HG03460 (cell line): ENCODE measurements at regions not wholly inside any gene's neighbourhood (a gene's known extent, or its start where the extent isn't known, plus 50 kb on each side); places are given as distances from the start of the nearest gene placed in this dataset.
"Not testable (repeated sequence)": the region's sequence is repeated elsewhere in the genome, so short reads cannot be mapped to it uniquely, and the experiment has no call there.

ENCODE experiments used
- ATAC-seq: cut with Tn5 transposase; IDR thresholded peaks from one replicate; pipeline ENCODE4 v1.9.1; 2021; ENCODE audit not compliant: unreplicated experiment

DNA sequence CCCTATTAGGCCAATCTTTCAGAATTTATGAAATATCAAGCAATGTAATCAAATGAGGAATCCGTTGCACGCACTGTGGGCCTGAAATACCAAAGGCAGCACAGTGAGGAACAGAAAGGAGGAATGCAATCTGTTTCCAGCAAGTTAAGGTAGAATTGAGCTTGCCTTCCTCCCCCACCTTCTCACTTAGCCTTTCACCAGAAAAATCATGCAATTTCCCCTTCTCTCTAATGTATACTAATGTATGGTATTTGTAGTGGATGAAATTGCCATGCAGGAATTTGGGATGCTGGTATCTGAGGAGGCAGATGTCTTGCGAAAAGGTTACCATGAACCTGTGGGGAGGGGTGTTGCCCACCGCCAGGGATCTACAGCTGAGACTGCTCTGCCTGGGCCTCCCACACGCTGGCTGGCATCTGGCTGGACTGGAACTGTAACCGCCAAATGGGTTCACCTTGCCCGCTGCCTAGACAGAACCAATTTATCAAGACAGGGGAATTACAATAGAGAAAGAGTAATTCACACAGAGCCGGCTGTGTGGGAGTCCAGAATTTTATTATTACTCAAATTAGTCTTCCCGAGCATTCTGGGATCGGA lies 222.4 kb upstream of the MYLIP start:
- no peak for ATAC-seq

DNA sequence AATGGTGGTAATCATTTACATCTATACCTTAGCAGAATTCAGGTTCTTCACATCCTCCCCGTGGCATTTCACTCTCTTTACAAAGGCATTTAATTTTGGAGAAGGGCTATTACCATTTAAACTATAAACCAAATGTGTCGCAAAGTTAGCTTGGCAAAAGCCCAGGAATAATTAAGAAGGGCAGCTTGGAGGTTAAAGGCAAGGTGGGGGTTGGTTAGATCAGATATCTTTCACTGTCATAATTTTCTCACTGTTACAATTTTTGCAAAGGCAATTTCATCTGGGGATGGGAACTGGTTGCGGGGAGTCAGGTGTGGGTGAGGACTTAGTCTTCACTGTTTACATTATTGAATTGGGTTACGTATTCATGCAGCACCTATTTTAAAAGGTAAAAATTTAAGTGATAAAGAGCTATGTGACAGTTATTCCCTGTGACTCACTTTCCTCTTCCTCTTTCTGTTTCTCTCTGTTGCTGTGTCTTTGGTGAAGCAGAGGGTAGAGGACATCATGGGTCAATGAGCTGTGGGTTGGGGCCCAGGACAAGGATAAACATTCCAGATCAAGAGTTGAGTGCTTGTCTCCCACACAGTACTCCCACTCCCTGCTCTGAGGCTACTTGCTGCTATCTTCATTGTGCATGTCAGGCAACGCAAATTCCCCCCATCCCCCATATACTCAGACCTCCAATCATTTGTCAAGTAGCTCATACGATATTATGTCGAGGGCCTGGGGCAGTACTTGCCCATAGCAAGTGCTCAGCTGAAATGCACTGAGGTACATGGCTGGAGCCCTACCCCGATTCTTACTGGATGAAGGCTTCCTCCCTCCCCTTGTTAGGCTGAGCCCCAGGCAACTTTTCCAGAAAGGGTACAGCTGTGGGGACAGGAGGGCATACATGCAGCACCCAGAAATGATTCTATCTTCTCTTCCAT lies 223.1 kb upstream of the MYLIP start:
- no peak for ATAC-seq

DNA sequence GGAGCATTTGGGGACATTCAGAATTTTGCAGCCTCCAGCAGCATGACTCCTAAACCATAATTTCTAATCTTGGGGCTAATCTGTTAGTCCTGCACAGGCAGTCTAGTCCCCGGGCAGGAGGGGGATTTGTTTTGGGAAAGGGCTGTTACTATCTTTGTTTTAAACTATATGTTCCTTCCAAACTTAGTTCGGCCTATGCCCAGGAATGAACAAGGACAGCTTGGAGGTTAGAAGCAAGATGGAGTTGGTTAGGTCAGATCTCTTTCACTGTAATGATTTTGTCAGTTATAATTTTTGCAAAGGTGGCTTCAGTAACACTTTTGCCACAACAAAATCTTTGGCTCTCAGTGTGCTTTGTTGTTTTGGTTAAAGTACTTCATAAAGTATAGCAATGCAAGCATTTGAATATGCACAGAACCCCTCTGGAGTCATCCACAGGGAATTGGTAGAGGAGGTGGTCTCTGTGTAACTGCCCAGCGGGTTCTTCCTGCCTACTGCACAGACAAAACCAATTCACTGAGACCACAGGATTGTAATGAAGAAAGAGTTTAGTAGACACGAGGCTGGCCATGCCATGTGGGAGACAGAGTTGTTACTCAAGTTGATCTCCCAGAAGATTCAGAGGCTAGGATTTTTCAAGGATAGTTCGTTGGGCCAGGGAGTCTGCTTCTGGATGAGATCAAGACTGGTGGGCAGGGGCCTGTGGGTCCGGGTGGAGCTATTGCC lies 224.1 kb upstream of the MYLIP start:
- no peak for ATAC-seq

DNA sequence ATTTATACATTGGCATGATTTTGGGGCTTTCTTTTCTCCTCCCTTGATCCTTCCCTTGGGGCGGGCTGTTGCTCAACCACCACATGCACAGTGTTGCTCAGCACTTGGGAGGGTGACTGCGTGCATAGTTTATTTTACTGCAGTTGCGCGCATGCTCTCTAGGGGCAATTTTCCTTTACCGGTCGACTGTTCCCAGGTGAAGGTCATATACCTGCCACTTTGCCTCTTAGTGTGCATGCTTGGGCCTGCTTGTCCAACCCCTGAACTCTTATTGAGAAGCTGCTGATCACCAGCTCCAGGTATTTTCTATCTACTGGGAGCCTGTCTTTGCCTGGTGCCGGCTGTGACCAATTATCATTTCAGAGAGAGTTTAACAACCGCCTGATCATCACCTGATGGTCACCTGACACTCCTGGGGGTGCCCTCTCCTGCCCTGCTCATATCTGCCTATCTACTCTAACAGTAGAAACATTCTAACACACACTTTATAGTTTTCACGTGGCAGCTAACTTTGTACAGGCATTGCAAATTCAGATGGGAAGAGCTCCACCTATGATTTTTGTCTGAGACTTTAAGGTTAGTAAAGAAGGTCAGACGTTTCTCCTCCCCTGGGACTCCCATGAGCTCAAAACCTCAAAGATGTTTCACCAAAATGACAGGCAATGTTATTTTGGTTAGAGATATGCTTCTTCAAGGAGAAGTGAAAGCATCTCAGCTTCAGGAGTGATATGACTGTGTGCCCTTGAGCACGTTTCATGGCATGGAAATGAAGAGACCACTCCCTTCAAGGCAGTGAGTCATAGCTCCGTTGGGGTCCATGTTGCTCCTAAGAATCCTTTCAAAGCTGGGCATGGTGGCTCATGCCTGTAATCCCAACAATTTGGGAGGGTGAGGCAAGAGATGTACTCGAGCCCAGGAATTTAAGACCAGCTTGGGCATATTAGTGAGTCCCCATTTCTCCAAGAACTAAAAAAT lies 227.5 kb upstream of the MYLIP start:
- peak; percentile 89 for ATAC-seq

DNA sequence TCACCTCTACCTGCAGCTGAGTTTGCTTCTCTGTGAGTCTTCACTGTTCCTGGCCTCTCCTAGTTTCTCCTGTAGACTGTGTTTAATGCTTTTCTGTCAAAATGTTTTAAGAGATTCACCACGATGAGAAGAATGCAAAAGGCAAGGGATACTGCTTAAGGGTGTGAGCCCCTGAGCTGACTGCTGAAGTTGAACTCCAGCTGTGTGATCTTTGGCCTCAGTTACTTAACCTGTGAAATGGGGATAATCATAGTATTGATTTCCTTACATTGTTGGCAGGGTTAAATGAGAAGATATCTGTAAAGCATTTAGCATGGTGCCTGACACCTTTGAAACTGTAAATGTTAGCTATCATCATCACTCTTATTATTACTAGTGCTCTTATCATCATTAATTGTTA lies 230.2 kb upstream of the MYLIP start:
- no peak for ATAC-seq

DNA sequence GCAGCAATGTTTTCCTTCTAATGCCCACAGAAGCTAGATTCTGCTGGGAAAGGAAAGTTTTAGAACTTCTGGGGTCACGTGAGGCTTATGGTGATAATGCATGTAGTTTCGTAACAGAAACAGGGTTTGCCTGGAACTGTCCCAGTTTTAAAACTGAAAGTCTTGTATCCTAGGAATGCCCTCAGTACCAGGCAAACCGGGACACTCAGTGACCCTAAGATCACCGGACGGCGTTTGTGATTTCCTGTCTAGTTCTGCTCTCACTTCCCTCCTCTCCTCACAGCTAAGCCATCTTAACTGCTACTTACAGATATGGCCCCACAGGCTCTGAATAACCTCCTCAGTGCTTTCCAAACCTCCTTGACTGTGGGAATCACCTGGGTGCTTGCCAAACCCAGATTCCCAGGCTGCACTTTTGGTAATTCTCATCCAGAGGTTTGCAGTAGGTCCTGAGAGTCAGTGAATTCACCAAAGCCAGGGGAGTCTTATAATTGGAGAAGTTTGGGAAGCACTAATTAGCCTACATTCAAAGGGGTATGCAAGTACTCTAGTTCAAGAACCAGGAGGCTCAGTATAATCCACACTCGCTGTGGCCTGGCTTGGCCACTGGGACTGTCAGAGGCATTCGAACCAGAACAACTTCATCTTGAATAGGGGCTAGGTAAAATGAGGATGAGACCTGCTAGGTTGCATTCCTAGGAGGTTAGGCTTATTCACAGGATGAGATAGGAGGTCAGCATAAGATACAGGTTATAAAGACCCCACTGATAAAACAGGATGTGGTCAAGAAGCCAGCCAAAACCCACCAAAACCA lies 231.6 kb upstream of the MYLIP start:
- ATAC-seq, result no peak

DNA sequence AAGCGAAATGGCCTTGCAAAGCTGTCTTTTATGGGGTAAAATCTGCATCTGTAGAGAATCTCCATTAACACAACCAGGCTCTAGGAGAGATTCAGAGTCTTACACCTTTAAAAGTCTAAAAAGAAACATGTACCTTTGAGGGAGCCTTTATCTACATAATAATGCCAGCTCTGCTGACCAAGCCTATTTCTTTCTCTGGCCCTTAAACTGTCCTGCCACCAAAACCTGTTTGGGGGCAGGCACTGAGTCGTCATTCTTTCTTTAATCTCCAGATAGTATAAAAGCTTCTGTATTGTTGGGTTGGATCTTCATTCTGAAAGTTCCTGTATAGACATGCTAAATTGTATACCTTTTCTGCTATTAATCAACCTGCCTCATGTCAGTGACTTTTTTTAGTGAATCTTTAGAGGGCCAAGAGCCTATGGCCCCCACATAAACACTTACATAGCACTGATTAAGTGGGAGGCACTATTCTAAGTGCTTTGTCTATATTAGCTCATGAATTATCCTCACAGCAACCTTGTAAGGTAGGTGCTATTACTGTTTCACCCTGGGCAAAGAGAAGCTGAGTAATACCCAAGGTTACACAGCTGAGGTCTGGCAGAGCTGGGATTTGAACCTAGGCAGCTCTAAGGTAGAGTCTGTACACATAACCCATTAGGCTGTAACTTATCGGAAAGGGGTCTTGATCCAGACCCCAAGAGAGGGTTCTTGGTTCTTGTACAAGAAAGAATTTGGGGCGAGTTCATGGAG lies 232.3 kb upstream of the DTNBP1 start:
- ATAC-seq, result no peak

DNA sequence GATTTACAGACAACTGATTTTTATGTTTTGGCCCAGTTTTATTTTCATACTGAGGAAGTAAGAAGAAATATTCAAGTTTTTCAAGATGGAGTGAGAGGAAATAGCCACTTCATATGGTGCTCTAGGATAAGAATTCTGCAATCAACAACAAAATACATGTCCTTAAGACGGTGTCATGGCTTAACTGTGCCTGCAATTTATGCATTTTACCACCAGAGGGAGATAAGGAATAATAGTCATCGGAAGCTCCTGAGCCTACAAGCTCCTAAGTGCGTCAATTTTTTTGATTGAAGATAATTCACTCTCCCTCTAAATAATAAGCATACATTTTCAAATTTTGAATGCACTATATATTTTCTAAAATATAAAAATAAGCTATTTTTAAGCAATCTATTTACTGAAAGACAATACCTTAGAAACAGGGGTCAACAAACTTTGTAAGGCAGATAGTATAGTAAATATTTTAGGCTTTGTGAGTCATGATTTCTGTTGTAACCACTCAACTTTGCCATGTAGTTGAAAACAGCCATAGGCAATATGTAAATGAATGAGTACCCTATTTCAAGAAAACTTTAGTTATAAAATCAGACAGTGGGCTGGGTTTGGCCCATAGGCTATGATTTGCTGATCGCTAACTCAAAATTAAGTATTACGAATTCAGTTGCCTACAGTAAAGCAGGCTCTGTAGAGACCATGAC lies 230.9 kb upstream of the DTNBP1 start:
- ATAC-seq, result no peak

DNA sequence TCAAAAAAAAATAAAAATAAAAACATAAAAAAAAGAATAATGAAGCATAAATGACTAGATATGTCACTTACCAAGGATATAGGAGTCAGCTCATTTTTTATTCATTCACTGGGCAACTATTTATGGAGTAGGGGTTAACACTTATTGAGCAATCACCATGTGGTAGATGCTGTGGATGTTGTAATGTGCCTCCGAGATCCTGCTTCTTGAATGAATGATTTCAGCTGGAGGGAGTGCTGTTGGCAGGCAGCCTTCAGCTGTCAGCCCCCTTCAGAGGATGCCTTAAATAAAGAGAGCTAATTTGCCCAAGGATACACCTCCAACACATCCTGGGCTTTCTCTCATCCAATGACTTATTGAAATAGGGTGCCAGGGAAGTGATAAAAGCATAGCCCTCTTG lies 229.5 kb upstream of the DTNBP1 start:
- no peak for ATAC-seq

DNA sequence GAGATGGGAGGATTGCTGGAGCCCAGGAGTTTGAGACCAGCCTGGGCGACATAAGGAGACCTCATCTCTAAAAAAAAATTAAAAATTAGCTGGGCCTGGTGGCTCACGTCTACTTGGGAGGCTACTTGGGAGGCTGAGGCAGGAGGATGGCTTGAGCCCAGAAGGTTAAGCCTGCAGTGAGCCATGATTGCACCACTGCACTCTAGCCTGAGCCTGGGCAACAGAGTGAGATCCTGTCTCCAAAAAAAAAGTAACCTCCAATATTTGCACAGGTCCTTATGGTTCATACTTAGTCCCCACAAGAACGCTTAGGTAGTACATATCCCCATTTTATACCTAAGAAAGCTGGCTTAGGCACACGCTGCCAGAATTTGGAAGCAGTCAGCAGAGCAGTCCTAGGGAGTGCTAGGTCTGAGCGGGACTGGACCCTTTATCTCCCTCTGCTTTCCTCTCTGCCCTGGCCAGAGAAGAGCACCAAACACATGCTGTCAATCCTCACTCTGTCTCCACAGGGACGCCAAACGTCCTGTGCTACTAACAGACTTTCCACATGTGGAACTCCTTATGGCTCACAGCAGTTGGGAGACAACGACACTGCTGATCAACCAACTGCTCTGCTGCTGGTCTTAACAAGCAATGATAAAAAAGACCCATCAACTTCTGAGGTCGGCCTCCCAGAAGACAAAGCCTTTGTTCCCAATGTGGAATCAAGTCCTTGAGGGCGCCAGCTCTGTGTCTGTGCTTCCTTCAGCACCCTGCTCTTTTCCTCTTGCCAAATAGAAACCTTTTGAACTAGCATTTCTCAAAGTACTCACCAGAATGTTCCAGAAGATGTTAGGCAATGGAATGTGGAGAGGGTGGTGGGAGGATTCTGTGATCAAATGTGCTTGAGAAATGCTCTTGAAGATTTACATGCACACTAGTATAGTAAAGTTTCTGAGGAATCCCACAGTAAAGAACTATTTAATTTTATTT lies 226.3 kb upstream of the DTNBP1 start:
- no peak for ATAC-seq

DNA sequence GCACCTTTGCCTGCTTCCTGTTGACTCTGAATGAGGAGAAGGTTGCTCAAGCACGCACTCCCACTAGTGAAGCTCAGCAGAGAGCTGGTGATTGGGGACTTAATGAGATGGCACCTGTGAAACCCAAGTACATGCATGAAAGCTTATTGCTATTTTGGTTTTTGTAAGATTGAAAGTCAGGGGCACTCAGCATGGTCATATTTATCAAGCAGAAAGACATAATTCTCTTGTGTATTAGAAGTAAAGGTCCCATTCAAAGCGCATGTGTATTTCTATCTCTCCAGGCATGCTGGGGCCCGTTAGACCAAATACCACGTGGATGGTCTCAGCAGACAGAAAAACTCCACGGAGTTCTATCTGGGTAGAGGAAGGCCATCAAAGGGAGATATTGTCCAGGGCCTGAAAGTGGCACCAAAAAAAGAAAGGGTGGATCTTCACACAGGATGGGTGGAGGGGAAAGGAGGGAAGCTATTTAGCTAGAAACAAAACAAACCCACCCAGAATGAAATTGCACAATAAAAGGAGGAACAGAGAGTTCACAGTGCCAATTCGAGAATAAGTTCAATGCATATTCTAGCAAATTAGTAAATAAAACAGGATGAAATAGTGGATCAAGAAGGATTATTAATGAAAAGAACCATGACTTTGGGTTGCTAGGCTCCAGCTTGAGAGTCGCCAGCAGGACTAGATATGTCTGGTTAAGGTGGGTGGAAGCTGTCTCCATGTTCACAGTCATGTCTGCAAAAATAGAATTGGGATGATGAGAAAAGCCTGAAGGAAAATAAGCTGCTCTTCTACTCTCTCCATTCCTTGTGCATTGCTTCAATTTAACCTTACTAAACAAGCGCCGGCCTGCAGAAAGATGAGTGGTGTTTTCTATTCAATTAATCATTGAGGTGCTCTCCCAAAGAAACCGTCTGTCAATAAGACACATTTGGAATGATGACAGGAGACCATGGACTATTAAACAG lies 224.9 kb upstream of the DTNBP1 start:
- peak; percentile 71 for ATAC-seq

DNA sequence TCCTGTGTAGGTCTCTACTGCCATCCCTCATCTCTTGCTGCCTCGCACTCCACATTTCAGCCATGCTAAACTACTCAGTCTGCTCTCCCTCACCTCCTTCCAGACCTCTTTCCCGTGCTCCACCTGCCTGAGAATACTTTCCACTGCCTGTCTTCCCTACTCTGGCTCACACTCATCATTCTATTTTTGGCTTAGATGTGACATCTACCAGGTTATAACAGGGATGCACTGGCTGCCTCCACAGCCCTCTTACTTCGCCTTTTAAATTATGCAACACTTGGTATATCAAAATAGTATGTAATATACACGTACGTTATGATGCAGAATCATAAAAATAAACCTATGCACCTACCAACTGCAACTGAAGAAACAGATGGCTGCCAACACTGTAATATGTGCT lies 222.8 kb upstream of the DTNBP1 start:
- ATAC-seq, result no peak

DNA sequence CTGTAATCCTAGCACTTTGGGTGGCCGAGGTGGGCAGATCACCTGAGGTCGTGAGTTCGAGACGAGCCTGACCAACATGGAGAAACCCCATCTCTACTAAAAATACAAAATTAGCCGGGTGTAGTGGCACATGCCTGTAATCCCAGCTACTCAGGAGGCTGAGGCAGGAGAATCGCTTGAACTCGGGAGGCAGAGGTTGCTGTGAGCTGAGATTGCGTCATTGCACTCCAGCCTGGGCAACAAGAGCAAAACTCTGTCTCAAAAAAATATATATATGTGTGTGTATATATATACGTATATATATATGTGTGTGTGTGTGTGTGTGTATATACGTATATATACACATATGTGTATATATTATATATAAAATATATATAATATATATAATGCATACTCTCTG lies 220.8 kb upstream of the DTNBP1 start:
- not testable (repeated sequence) for ATAC-seq

DNA sequence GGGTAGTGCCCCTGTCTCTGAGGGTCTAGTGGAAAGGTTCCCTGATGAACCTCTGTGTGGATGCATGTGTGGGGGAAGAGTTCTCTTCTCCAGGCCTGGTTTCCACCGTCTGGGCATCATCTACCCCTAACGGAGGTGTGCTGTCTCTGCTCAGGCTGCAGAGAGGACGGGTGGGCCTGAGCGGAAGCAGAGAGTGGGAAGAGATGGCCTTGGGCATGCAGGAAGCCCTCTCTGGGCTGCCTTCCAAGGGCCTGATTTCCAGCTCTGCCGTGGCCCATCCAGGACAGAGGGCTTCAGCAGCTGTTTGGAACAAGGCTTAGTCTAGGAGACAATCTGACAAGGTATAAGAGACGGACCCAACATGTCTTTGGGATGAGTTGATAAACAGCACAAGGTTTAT lies 220.1 kb upstream of the DTNBP1 start:
- no peak for ATAC-seq

DNA sequence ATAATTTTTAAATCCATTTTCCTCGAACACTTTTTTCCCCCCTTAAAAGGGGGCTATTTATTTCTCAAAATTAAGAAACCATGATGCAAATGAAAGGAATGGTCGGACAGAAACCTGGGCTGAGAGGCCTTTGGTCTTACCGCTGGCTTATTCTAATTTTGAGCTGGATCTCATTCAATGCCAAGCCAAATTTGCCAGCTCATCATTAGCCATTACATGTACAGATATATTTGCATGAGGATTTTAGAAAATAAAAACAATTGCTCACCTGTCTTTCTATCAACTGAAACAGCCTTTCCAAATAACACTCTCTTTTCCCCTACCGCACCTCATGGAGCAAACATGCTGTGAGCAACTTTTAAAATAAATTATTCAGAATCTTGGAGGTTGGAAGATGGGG lies 219.5 kb upstream of the DTNBP1 start:
- no peak for ATAC-seq

DNA sequence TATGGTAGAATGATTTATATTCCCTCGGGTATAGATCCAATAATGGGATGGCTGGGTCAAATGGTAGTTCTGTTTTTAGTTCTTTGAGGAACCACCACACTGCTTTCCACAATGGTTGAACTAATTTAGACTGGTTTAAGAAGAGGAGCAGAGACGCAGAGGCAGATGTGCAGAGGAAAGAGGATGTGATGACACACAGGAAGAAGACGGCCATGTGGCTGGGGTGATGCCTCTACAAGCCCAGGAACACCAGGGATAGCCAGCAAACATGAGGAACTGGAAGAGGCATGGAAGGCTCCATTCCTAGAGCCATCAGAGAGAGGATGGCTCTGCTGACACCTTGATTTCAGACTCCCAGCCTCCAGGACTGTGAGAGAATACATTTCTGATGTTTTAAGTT lies 218.3 kb upstream of the DTNBP1 start:
- no peak for ATAC-seq
